ENCODE measurements at regions not wholly inside any gene's neighbourhood (a gene's known extent, or its start where the extent isn't known, plus 50 kb on each side); places are given as distances from the start of the nearest gene placed in this dataset.

- TF ChIP-seq ARNT2 (CRISPR knock-in tag; IDR thresholded peaks at IDR 0.05; ENCODE audit: low read depth): no peak
- TF ChIP-seq ZNF33A (CRISPR knock-in tag; IDR thresholded peaks at IDR 0.05; ENCODE audit: borderline replicate concordance): no peak
- TF ChIP-seq, protein P1, sequence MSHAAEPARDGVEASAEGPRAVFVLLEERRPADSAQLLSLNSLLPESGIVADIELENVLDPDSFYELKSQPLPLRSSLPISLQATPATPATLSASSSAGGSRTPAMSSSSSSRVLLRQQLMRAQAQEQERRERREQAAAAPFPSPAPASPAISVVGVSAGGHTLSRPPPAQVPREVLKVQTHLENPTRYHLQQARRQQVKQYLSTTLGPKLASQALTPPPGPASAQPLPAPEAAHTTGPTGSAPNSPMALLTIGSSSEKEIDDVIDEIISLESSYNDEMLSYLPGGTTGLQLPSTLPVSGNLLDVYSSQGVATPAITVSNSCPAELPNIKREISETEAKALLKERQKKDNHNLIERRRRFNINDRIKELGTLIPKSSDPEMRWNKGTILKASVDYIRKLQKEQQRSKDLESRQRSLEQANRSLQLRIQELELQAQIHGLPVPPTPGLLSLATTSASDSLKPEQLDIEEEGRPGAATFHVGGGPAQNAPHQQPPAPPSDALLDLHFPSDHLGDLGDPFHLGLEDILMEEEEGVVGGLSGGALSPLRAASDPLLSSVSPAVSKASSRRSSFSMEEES (CRISPR knock-in tag; IDR thresholded peaks at IDR 0.05): no peak
- no peak for TF ChIP-seq ZNF598 (CRISPR knock-in tag; IDR thresholded peaks at IDR 0.05; ENCODE audit: borderline replicate concordance)
- no peak for TF ChIP-seq ZNF446 (CRISPR knock-in tag; IDR thresholded peaks at IDR 0.05)
- TF ChIP-seq TFDP1 (CRISPR knock-in tag; IDR thresholded peaks at IDR 0.05; ENCODE audit: borderline replicate concordance): no peak
- no peak; the same call in 1 of the 2 replicates for TF ChIP-seq ZNF607 (CRISPR knock-in tag; IDR thresholded peaks at IDR 0.05; ENCODE audit: borderline replicate concordance)
- TF ChIP-seq PRMT3 (CRISPR knock-in tag; IDR thresholded peaks at IDR 0.05; ENCODE audit: borderline replicate concordance, low read depth): no peak
- TF ChIP-seq ZBTB38 (CRISPR knock-in tag; IDR thresholded peaks at IDR 0.05): no peak; the same call in 1 of the 2 replicates
- TF ChIP-seq ZFP36 (IDR thresholded peaks at IDR 0.05; ENCODE audit: borderline replicate concordance, low read depth, low read length, partially characterized antibody): no peak
- TF ChIP-seq HOXA7 (CRISPR knock-in tag; IDR thresholded peaks at IDR 0.05): no peak
- TF ChIP-seq SYNCRIP (IDR thresholded peaks at IDR 0.05; ENCODE audit: insufficient read depth, low read depth, low read length): no peak
- TF ChIP-seq, protein P2, sequence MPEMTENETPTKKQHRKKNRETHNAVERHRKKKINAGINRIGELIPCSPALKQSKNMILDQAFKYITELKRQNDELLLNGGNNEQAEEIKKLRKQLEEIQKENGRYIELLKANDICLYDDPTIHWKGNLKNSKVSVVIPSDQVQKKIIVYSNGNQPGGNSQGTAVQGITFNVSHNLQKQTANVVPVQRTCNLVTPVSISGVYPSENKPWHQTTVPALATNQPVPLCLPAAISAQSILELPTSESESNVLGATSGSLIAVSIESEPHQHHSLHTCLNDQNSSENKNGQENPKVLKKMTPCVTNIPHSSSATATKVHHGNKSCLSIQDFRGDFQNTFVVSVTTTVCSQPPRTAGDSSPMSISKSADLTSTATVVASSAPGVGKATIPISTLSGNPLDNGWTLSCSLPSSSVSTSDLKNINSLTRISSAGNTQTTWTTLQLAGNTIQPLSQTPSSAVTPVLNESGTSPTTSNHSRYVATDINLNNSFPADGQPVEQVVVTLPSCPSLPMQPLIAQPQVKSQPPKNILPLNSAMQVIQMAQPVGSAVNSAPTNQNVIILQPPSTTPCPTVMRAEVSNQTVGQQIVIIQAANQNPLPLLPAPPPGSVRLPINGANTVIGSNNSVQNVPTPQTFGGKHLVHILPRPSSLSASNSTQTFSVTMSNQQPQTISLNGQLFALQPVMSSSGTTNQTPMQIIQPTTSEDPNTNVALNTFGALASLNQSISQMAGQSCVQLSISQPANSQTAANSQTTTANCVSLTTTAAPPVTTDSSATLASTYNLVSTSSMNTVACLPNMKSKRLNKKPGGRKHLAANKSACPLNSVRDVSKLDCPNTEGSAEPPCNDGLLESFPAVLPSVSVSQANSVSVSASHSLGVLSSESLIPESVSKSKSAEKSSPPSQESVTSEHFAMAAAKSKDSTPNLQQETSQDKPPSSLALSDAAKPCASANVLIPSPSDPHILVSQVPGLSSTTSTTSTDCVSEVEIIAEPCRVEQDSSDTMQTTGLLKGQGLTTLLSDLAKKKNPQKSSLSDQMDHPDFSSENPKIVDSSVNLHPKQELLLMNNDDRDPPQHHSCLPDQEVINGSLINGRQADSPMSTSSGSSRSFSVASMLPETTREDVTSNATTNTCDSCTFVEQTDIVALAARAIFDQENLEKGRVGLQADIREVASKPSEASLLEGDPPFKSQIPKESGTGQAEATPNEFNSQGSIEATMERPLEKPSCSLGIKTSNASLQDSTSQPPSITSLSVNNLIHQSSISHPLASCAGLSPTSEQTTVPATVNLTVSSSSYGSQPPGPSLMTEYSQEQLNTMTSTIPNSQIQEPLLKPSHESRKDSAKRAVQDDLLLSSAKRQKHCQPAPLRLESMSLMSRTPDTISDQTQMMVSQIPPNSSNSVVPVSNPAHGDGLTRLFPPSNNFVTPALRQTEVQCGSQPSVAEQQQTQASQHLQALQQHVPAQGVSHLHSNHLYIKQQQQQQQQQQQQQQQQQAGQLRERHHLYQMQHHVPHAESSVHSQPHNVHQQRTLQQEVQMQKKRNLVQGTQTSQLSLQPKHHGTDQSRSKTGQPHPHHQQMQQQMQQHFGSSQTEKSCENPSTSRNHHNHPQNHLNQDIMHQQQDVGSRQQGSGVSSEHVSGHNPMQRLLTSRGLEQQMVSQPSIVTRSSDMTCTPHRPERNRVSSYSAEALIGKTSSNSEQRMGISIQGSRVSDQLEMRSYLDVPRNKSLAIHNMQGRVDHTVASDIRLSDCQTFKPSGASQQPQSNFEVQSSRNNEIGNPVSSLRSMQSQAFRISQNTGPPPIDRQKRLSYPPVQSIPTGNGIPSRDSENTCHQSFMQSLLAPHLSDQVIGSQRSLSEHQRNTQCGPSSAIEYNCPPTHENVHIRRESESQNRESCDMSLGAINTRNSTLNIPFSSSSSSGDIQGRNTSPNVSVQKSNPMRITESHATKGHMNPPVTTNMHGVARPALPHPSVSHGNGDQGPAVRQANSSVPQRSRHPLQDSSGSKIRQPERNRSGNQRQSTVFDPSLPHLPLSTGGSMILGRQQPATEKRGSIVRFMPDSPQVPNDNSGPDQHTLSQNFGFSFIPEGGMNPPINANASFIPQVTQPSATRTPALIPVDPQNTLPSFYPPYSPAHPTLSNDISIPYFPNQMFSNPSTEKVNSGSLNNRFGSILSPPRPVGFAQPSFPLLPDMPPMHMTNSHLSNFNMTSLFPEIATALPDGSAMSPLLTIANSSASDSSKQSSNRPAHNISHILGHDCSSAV (CRISPR knock-in tag; IDR thresholded peaks at IDR 0.05; ENCODE audit: borderline replicate concordance): no peak
- TF ChIP-seq ZNF432 (CRISPR knock-in tag; IDR thresholded peaks at IDR 0.05; ENCODE audit: borderline replicate concordance): no peak
Observed at GRCh38 chr6:167497428-167498056, 172.7 kb downstream of the TTLL2 start (continued).
